Endodermal cell (in vitro differentiated cells): ENCODE measurements at regions not wholly inside any gene's neighbourhood (a gene's known extent, or its start where the extent isn't known, plus 50 kb on each side); places are given as distances from the start of the nearest gene placed in this dataset.

Experiments used
- DNase-seq: peaks from one replicate; pipeline ENCODE4 v3.0.0-alpha.2; 2017
- H3K27ac ChIP-seq: 2 replicates; pipeline ENCODE4 v1.5.1; 2013; ENCODE audit warnings: mild to moderate bottlenecking, low read depth, low read length, moderate library complexity
- H3K27me3 ChIP-seq: 2 replicates; pipeline ENCODE4 v1.6.1; 2013; ENCODE audit warnings: mild to moderate bottlenecking, low read length, moderate library complexity; ENCODE audit not compliant: insufficient read depth, control insufficient read depth, poor library complexity, severe bottlenecking
- H3K36me3 ChIP-seq: 2 replicates; pipeline ENCODE4 v1.7.0; 2013; ENCODE audit warnings: mild to moderate bottlenecking, low read length, moderate library complexity; ENCODE audit not compliant: control insufficient read depth, insufficient read depth
- H3K4me1 ChIP-seq: one replicate; pipeline ENCODE4 v1.7.0; 2013; ENCODE audit warnings: low read length; ENCODE audit not compliant: control insufficient read depth, insufficient read depth
- H3K4me3 ChIP-seq: 2 replicates; pipeline ENCODE4 v1.5.1; 2013; ENCODE audit warnings: mild to moderate bottlenecking, low read length, moderate library complexity
- H3K9ac ChIP-seq: 2 replicates; pipeline ENCODE4 v1.6.1; 2013; ENCODE audit warnings: mild to moderate bottlenecking, low read length, moderate library complexity; ENCODE audit not compliant: poor library complexity, severe bottlenecking; ENCODE audit errors: extremely low read depth
- H3K9me3 ChIP-seq: 2 replicates; pipeline ENCODE4 v1.6.1; 2013; ENCODE audit warnings: mild to moderate bottlenecking, low read length, moderate library complexity; ENCODE audit not compliant: control insufficient read depth
- H3K27ac Mint-ChIP-seq: 2 replicates; pipeline ENCODE4 v1.8.0; 2020; ENCODE audit warnings: mixed read lengths
- H3K27me3 Mint-ChIP-seq: 2 replicates; pipeline ENCODE4 v1.8.0; 2021; ENCODE audit warnings: mild to moderate bottlenecking, mixed read lengths; ENCODE audit not compliant: insufficient read depth
- H3K36me3 Mint-ChIP-seq: 2 replicates; pipeline ENCODE4 v1.8.0; 2020; ENCODE audit warnings: low read depth, mixed read lengths
- H3K4me1 Mint-ChIP-seq: 2 replicates; pipeline ENCODE4 v1.8.0; 2020; ENCODE audit warnings: mixed read lengths
- H3K4me3 Mint-ChIP-seq: 2 replicates; pipeline ENCODE4 v1.8.0; 2020; ENCODE audit warnings: mild to moderate bottlenecking, moderate library complexity, mixed read lengths
- H3K9me3 Mint-ChIP-seq: 2 replicates; pipeline ENCODE4 v1.8.0; 2020; ENCODE audit warnings: mild to moderate bottlenecking, mixed read lengths
- WGBS, 2 experiments: methylation state at CpG; one replicate each; pipeline versions ENCODE4 v1.1.5 to v1.1.7; 2013; ENCODE audit warnings: missing lambda C conversion rate in 2 of 2, mixed read lengths in 1 of 2; ENCODE audit not compliant: insufficient coverage in 1 of 2, insufficient read length in 1 of 2; 5-methylcytosine and 5-hydroxymethylcytosine counted together
- TF ChIP-seq, protein P1 (sequence below): fragments of 200-600 bp; sonication (generic); conservative IDR thresholded peaks from 2 replicates; pipeline ENCODE4 v1.5.0; 2021; ENCODE audit warnings: antibody characterized with exemption, mild to moderate bottlenecking

DNA sequence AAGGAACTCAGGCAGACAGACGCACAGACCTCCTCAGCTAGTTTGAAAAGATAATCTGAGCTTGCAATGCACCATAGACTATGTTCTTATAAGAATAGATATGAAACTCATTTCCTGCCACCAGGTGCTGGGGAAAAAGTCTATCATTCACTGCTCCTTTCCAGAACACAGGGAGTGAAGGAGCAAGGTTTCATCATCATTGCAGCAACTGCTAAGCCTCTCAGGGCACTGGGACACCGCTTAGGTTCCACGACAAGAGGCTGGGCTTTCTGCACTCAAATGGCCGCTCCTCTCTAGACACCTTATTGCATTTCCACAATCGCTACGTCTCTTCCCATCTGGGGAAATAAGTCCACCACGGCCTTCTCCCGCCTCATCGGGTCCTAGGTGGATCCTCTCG lies 418.5 kb upstream of the JARID2 start:
- H3K27ac Mint-ChIP-seq: no peak overlapping the region
- Histone ChIP-seq H3K27ac (no peak overlapping the region), H3K4me1 (peaks cover 22% of the 10 kb centered on the region), H3K27me3 (peaks cover 16% of the 10 kb centered on the region), H3K9ac (no peak overlapping the region), H3K4me3 (no peak overlapping the region), H3K9me3 (peaks cover 3% of the 10 kb centered on the region), H3K36me3 (no peaks in the 10 kb centered on the region)
- DNase-seq: no peak
- H3K9me3 Mint-ChIP-seq: no peaks in the 10 kb centered on the region
- no peak overlapping the region for H3K4me3 Mint-ChIP-seq
- TF ChIP-seq, protein P1, sequence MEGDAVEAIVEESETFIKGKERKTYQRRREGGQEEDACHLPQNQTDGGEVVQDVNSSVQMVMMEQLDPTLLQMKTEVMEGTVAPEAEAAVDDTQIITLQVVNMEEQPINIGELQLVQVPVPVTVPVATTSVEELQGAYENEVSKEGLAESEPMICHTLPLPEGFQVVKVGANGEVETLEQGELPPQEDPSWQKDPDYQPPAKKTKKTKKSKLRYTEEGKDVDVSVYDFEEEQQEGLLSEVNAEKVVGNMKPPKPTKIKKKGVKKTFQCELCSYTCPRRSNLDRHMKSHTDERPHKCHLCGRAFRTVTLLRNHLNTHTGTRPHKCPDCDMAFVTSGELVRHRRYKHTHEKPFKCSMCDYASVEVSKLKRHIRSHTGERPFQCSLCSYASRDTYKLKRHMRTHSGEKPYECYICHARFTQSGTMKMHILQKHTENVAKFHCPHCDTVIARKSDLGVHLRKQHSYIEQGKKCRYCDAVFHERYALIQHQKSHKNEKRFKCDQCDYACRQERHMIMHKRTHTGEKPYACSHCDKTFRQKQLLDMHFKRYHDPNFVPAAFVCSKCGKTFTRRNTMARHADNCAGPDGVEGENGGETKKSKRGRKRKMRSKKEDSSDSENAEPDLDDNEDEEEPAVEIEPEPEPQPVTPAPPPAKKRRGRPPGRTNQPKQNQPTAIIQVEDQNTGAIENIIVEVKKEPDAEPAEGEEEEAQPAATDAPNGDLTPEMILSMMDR: no peak
- H3K36me3 Mint-ChIP-seq: no peaks in the 10 kb centered on the region
- H3K4me1 Mint-ChIP-seq: peaks cover 70% of the 10 kb centered on the region
- 96 to 100% methylated on average over 4 to 10 of the region's 10 CpGs for WGBS, 2 experiments
- H3K27me3 Mint-ChIP-seq: peaks cover 33% of the 10 kb centered on the region

GRCh38 chr6:14828201-14828611 lies 417.7 kb upstream of the JARID2 start:
- Histone ChIP-seq H3K27me3 (peaks cover 16% of the 10 kb centered on the region), H3K9me3 (peaks cover 3% of the 10 kb centered on the region), H3K36me3 (no peaks in the 10 kb centered on the region), H3K4me1 (peaks cover 22% of the 10 kb centered on the region), H3K9ac (no peak overlapping the region), H3K27ac (no peak overlapping the region), H3K4me3 (no peak overlapping the region)
- WGBS, 2 experiments: 60 to 84% methylated on average over 5 to 9 of the region's 9 CpGs
- H3K4me3 Mint-ChIP-seq: no peak overlapping the region
- no peaks in the 10 kb centered on the region for H3K9me3 Mint-ChIP-seq
- no peaks in the 10 kb centered on the region for H3K36me3 Mint-ChIP-seq
- H3K27ac Mint-ChIP-seq: no peak overlapping the region
- peaks cover 33% of the 10 kb centered on the region for H3K27me3 Mint-ChIP-seq
- peaks cover 69% of the 10 kb centered on the region for H3K4me1 Mint-ChIP-seq
- no peak for DNase-seq
- TF ChIP-seq, protein P1: no peak

DNA sequence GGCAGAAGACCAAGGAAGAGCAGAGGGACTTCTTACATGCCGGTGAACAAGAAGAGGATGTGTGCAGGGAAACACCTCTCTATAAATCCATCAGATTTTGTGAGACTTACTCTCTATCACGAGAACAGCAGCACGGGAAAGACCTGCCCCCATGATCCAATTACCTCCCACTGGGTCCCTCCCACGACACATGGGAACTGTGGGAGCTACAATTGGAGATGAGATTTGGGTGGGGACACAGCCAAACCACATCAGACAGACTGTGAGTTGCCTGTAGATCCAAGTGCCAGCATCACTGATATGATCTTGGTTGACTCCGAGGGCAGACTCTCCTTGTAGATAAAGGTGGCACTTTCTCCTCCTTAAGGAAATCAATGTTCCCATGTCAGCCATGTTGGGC lies 414.8 kb upstream of the JARID2 start:
- peaks cover 45% of the 10 kb centered on the region for H3K4me1 Mint-ChIP-seq

More for the DNA sequence above, 414.8 kb upstream of the JARID2 start:
- Histone ChIP-seq H3K27ac (no peak overlapping the region), H3K9ac (no peak overlapping the region), H3K27me3 (peaks cover 16% of the 10 kb centered on the region), H3K36me3 (no peaks in the 10 kb centered on the region), H3K9me3 (peaks cover 3% of the 10 kb centered on the region), H3K4me1 (peaks cover 7% of the 10 kb centered on the region), H3K4me3 (peak overlapping the region; percentile 21)
- no peaks in the 10 kb centered on the region for H3K9me3 Mint-ChIP-seq
- 81 to 84% methylated on average over 2 to 5 of the region's 5 CpGs for WGBS, 2 experiments
- no peak overlapping the region for H3K4me3 Mint-ChIP-seq
- DNase-seq: no peak
- H3K36me3 Mint-ChIP-seq: no peaks in the 10 kb centered on the region
- TF ChIP-seq, protein P1: no peak
- H3K27me3 Mint-ChIP-seq: peaks cover 27% of the 10 kb centered on the region
- peak overlapping the region; percentile 12 for H3K27ac Mint-ChIP-seq
